Liver (tissue), 3 donors: ENCODE measurements at regions not wholly inside any gene's neighbourhood (a gene's known extent, or its start where the extent isn't known, plus 50 kb on each side); places are given as distances from the start of the nearest gene placed in this dataset.

Source experiments
- FOXA1 ChIP-seq: IDR thresholded peaks from 2 replicates; pipeline ENCODE4 v1.6.1; 2016; ENCODE audit warnings: antibody characterized with exemption
- FOXA2 ChIP-seq: IDR thresholded peaks from 2 replicates; pipeline ENCODE4 v1.6.1; 2016; ENCODE audit warnings: antibody characterized with exemption
- HNF4A ChIP-seq, 2 donors: conservative IDR thresholded peaks; 2 replicates each; pipeline ENCODE4 v1.6.1; 2016; ENCODE audit warnings: antibody characterized with exemption in 2 of 2, mild to moderate bottlenecking in 2 of 2
- JUND ChIP-seq, 2 donors: IDR thresholded peaks; 2 replicates each; pipeline ENCODE4 v1.6.1; 2016; ENCODE audit warnings: antibody characterized with exemption in 2 of 2
- NR2F2 ChIP-seq: IDR thresholded peaks from 2 replicates; pipeline ENCODE4 v1.6.1; 2016; ENCODE audit warnings: antibody characterized with exemption
- RAD21 ChIP-seq, 2 donors: IDR thresholded peaks; 2 replicates each; pipeline ENCODE4 v1.6.1; 2016; ENCODE audit warnings: antibody characterized with exemption in 2 of 2, mild to moderate bottlenecking in 2 of 2
- REST ChIP-seq: IDR thresholded peaks from 2 replicates; pipeline ENCODE4 v1.6.1; 2016; ENCODE audit warnings: antibody characterized with exemption, mild to moderate bottlenecking
- TAF1 ChIP-seq: conservative IDR thresholded peaks from 2 replicates; pipeline ENCODE4 v1.6.1; 2016; ENCODE audit warnings: antibody characterized with exemption, mild to moderate bottlenecking
- YY1 ChIP-seq: IDR thresholded peaks from 2 replicates; pipeline ENCODE4 v1.6.1; 2016; ENCODE audit warnings: antibody characterized with exemption, mild to moderate bottlenecking
- ZBTB33 ChIP-seq: IDR thresholded peaks from 2 replicates; pipeline ENCODE4 v1.6.1; 2016; ENCODE audit warnings: antibody characterized with exemption
- TF ChIP-seq, protein P1 (sequence below): fragments of 150-350 bp; IDR thresholded peaks from 2 replicates; pipeline ENCODE4 v1.5.1; 2017; ENCODE audit warnings: improper control_type of control experiment, low read depth, low read length; ENCODE audit not compliant: missing input control
- TF ChIP-seq, protein P2 (sequence below): IDR thresholded peaks from 2 replicates; pipeline ENCODE4 v1.6.1; 2016; ENCODE audit warnings: antibody characterized with exemption
- TF ChIP-seq, protein P3 (sequence below): IDR thresholded peaks from 2 replicates; pipeline ENCODE4 v1.6.1; 2016; ENCODE audit warnings: antibody characterized with exemption
- donor health status: healthy.
- donor health status: healthy.

DNA sequence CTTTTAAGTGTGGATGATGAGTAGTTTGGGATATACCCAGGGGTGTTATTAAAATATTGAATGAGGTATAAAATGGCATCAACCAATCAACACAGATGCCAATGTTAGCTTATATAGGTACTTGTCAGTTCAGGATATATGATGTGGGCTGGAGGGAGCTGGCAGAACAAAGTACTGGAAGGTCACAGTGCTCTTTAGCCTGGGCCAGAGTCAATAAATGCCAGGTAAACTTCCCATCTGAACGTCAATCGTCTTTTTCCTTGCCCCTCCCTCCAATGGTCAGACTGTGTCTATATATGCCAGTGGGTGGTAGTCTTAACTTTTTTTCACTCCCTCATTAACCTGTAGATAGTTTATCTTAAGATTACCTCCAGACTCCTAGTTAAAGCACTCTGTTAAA lies 140.8 kb upstream of the RBMS1 start:
- TF ChIP-seq, protein P1, sequence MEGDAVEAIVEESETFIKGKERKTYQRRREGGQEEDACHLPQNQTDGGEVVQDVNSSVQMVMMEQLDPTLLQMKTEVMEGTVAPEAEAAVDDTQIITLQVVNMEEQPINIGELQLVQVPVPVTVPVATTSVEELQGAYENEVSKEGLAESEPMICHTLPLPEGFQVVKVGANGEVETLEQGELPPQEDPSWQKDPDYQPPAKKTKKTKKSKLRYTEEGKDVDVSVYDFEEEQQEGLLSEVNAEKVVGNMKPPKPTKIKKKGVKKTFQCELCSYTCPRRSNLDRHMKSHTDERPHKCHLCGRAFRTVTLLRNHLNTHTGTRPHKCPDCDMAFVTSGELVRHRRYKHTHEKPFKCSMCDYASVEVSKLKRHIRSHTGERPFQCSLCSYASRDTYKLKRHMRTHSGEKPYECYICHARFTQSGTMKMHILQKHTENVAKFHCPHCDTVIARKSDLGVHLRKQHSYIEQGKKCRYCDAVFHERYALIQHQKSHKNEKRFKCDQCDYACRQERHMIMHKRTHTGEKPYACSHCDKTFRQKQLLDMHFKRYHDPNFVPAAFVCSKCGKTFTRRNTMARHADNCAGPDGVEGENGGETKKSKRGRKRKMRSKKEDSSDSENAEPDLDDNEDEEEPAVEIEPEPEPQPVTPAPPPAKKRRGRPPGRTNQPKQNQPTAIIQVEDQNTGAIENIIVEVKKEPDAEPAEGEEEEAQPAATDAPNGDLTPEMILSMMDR = no peak
- no peak for TF ChIP-seq YY1
- TF ChIP-seq, protein P2, sequence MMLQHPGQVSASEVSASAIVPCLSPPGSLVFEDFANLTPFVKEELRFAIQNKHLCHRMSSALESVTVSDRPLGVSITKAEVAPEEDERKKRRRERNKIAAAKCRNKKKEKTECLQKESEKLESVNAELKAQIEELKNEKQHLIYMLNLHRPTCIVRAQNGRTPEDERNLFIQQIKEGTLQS = no peak
- TF ChIP-seq REST = no peak
- TF ChIP-seq, protein P3, sequence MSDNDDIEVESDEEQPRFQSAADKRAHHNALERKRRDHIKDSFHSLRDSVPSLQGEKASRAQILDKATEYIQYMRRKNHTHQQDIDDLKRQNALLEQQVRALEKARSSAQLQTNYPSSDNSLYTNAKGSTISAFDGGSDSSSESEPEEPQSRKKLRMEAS = no peak
- no peak for TF ChIP-seq JUND (IDR thresholded peaks at IDR 0.05)
- TF ChIP-seq FOXA2 = no peak
- no peak for TF ChIP-seq RAD21 (IDR thresholded peaks at IDR 0.05)
- no peak for TF ChIP-seq ZBTB33
- no peak for TF ChIP-seq FOXA1
- TF ChIP-seq NR2F2 = no peak
- no peak for TF ChIP-seq TAF1
- TF ChIP-seq HNF4A (conservative IDR thresholded peaks at IDR 0.05) = no peak
